NCI-H82 (cell line): ENCODE measurements at regions not wholly inside any gene's neighbourhood (a gene's known extent, or its start where the extent isn't known, plus 50 kb on each side); places are given as distances from the start of the nearest gene placed in this dataset.
"Not testable (repeated sequence)": the region's sequence is repeated elsewhere in the genome, so short reads cannot be mapped to it uniquely, and the experiment has no call there.

Experiments
- DNase-seq: peaks from one replicate; lab custom pipeline; 2025; lab: John Stamatoyannopoulos, UW

DNA sequence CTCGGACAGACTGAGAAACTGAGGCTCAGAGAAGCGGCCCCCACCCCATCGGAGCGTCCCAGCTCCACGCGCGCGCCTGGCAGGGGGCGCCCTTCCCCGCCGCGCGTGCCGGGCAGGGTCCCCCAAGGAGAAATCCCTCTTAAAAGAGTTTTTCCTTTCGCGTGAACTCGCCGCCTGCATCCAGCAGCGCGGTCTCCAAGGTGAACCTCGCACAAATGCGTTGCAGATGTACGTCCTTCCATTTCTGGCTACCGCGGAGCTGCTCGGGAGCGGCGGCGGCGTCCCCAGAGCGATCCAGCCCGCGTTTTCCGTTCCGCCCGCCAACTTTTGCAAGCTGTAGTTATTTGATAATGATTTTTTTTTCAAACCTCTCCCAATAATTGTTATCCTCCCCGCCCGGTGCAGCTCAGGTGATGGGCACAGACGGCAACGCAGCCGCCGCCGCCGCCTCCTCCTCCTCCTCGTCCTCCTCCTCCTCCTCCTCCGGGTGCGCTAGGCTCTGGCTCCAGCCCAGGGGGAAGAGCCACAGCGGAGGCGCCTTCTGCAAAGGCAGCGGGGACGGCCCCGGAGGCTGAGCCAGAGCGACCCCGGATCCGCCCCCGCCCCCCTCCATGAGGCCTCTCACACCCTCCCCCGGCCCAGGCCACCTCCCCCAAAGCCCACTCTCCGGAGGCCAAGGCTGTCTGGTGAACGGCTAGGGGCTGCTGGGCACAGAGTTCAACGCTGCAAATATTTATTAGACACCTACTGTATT is 74.0 kb upstream of the CUX1 start:
- peak; percentile 59 for DNase-seq

DNA sequence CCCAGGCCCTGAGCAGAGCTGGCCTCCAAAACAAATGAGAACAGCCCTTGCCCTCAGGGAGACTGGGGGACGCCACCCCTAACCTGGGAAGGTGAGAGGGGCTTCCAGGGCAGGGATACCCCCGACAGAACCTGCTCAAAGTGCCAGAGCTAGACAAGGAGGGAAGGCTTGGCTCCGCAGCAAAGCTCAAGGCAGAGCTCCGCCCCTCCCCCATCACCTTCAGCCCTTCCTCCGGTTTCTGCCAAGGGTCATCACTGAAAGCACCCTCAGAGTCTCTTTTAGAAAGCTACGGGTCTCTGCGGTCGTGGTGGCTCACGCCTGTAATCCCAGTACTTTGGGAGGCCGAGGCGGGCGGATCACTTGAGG is 73.4 kb upstream of the CUX1 start:
- no peak for DNase-seq

DNA sequence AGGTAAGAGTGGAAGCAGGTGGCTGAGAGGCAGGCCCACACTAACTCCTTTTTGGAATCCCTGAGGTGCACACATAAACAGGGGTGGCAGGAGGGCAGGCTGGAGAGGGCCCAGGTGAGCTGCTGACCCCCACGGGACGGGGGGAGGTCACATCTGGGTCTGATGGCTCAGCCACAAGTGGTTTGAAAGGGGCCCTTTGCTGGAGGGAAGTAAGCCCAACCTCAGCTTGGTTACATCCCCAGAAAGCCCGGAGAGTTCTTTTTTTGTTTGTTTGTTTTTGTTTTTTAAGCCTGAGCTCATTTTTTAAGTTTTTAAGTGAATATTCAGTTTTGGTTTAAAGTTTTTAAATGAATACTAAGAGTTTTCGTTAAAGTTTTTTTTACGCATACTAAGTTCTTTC is 72.8 kb upstream of the CUX1 start:
- DNase-seq: no peak

DNA sequence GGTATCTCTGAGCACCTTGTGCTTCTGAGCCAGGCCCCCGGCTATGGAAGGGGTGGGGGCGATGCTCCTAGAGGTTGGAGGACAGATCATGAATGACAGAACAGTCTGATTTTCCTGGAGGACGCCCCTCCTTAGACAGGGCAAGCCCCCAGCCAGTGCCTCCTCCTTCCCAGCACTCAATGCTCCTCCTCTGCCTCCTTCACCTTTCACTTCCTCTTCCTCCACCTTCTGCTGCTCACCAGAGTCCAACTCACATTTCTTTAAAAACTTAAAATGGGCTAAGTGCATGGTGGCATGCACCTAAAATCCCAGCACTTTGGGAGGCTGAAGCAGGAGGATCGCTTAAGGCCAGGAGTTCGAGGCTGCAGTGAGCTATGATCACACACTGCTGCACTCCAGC is 71.1 kb upstream of the CUX1 start:
- DNase-seq: no peak

DNA sequence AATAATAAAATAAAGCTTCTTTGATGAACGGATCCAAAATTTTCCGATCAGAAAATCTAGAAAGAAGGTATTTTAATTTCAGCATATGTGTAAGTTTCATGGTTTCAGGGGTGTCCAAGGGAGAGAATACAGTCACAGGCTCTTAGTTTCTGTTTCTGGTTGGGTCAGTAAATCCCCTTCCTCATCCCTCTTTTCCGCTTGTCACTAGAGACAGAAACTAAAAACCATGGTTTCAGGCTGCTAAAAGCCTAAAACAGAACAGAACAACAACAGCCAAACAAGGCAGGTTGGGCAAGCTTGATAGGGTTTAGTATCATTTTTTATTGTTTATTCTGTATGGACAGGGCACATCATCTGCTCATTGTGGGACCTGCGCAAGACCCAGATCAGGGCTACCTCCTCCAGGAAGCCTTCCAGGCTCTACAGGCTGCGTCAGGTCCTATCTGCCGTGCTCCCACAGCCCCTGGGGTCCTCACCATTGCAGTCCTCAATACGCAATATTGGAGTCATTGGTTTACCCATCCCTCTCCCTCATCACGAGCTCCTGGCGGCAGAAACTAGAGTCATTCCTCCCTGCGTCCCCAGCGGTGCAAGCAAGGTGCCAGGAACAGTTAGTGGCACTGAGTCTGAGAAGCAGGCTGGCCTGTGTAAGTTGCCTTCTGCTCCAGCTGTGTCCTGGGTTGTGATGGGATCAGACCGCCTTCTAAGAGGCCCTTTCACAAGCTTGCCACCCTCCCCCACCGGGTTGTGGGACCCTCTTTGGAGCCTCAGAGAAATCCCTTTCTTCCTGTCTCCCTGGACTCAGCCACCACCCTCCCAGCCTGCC is 70.2 kb upstream of the CUX1 start:
- DNase-seq: peak; percentile 57

DNA sequence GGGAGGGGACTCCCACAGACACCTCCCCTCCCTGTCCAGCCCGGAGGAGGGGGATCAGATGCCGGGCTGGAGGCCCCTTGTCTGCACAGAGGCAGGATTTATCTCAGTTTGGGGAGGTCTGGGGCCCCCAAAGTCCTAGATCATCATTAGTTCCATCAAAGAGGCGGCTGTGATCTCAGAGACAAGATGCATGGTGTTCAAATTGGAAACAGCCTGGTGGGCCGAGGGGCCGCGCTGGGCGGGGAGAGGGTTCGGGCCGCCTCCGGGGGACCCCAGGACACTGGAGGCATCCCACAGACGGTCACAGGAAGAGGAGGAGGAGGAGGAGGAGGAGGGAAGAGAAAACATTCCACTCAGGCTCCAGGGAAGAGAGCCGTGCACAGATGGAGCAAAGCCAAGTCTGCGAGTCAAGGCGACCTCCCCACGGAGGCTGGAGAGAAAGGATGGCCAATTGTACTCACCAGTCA is 69.5 kb upstream of the CUX1 start:
- DNase-seq: no peak

DNA sequence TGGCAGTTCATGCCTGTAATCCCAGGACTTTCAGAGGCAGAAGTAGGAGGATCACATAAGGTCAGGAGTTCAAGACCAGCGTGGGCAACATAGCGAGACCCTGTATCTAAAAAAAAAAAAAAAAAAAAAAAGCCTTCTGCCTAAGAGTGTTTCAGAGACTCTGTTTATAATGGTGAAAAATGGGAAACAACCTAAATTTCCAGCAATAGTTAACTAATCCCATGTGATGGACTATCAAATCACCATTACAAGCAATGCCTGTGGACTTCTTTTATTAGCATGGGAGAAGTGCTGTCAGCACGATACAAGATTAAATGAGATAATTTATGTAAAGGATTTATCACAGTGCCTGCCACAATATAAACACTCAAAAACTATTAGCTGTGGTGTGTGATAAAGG is 67.5 kb upstream of the CUX1 start:
- no peak for DNase-seq

DNA sequence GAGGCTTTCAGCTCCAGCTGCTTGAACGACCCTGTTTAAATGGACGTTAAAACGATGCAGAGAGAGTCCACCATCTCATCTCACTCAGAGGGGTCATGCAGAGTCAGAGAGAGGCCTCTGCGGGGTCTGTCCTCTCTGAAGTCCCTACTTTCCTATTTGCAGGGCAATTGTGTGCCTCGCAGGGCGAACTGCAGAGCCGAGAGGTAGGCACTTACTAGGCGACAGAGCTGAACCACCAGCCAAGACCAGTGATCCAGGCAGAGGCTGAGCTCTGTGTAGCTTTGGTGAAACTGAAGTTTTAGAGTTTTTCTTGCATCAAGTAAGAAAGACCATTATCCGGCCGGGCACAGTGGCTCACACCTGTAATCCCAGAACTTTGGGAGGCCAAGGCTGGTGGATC is 64.1 kb upstream of the CUX1 start:
- no peak for DNase-seq

DNA sequence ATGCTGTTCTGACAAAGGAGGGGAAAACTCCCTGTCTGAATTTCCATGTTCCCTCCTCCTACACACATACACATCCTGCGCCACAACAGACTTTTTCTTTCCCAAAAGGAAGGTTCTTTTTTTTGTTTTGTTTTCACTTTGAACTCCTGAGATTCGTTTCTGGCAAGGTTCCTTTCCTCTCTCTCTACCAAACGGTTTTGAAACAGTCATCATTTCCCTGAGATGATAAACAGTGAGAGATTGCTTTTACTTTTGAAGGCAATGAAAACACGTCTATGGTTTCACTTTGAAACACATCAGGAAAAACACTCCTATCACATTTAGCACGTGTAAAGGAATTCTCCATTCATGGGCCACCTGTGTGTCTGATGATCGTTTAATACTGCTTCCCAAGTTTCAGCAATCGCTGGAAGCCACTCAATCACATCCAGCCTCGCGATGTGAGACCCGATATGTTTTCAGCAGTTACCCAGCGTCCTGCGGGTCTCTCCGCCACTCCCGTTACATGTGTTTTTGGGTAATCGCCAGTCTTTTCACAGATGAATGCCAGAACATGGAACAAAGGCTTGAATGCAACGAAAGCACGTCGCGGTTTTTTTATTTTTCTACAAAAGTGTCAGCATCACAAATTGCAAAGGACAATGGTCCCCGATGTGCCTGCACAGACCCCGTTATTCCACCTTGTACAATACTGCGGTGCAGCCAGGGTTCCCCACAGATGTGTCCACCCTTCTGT is 62.8 kb upstream of the CUX1 start:
- peak; percentile 17 for DNase-seq

DNA sequence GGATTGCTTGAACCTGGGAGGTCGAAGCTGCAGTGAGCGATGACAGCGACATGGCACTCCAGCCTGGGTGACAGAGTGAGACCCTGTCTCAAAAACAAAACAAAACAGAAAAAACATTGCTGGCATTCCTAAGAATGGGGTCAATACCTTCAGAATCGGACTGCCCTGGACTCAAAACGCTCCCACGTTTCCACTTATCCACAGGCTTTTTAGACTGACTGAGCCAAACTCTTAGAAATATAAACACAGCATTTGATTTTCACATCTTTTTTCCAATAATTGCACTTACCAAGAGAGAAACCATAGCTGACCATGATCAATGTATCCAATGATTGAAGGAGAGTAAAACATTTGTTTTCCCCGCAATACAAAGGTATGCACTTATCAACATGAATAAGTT is 59.5 kb upstream of the CUX1 start:
- no peak for DNase-seq

DNA sequence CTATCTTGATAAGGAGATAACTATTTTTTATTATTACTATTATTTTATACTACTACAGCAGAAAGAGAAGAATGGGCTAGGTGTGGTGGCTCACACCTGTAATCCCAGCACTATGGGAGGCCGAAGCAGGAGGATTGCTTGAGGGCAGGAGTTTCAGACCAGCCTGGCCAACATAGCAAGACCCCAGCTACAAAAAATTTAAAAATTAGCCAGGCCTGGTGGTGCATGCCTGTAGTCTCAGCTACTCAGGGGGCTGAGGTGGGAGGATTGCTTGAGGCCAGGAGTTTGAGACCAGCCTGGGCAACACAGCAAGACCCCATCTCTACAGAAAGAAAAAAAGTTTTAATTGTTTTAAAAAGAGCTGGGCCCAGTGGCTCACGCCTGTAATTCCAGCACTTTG is 58.9 kb upstream of the CUX1 start:
- not testable (repeated sequence) for DNase-seq

DNA sequence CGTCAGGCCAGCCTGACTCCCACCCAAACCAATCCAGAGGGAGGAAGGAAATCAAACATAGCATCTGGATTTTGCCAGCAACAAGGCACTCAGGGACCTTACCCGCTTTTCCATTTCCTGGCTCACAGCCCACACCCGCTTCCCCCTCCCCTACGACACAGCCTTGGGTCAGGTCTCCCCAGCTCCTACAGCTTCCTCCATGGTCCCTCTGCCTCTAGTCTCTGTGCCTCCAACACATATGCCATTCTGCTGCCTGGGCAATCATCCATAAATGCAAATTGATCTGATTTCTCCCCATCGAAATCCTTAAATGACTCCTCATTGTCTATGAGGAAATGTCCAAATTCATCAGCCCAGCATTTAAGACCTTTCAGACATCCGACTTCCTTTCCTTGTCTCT is 53.2 kb upstream of the CUX1 start:
- DNase-seq: no peak

DNA sequence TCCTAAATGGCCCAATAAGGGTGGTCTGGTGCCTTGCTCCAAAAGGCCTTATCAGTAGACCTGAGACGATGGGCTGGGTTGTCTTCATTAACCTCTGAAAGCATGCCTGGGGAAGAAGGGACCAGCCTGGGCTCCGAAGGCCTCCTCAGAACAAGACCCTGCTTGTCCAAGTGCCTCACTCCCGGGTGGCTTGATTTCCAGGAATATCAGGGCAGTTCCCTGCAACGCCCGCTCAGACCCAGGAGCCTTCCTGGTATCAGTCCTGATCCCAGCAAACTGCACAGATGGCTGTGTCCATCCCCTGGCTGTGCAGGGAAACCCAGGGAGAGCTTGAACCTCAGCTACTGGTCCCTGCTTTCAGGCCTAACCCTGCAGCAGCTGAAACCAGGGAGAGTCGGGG is 49.9 kb upstream of the CUX1 start:
- peak; percentile 15 for DNase-seq
